CD4-positive, alpha-beta T cell (primary cell): ENCODE measurements at regions not wholly inside any gene's neighbourhood (a gene's known extent, or its start where the extent isn't known, plus 50 kb on each side); places are given as distances from the start of the nearest gene placed in this dataset.

ENCODE experiments used
- ATAC-seq: fragments of 200-7000 bp; cut with Tn5 transposase; one replicate; pipeline ENCODE4 v1.10.0; 2022; ENCODE audit warnings: mild to moderate bottlenecking; ENCODE audit not compliant: poor library complexity
- CTCF ChIA-PET: fragments of 350-600 bp; sonication (Branson Sonifier 250); formaldehyde crosslinking; loops from one replicate; lab custom pipeline; 2021; ENCODE audit warnings: antibody characterized with exemption, inconsistent platforms; lab: Charles Lee
- POLR2A ChIA-PET: fragments of 350-600 bp; sonication (Branson Sonifier 250); formaldehyde crosslinking; loops from one replicate; lab custom pipeline; 2021; ENCODE audit warnings: antibody characterized with exemption, inconsistent platforms; lab: Charles Lee
- DNase-seq, 14 experiments: peaks; one replicate each; pipeline ENCODE4 v3.0.0-alpha.2; 2013 to 2020; ENCODE audit warnings: mixed read lengths in 2 of 14
- H3K27ac ChIP-seq, 2 donors: one replicate each; pipeline versions ENCODE4 v1.5.1 to v1.7.0; 2013; ENCODE audit warnings: low read length in 2 of 2, low read depth in 1 of 2, mild to moderate bottlenecking in 1 of 2
- H3K27me3 ChIP-seq, 2 experiments: 1 replicate in 1 of 2; 2 replicates in 1 of 2; pipeline versions ENCODE4 v1.6.1 to v1.7.0; 2013; ENCODE audit warnings: low read length in 2 of 2, control low read depth in 1 of 2, mild to moderate bottlenecking in 1 of 2, moderate library complexity in 1 of 2; ENCODE audit not compliant: insufficient read depth in 2 of 2, control insufficient read depth in 1 of 2
- H3K36me3 ChIP-seq: one replicate; pipeline ENCODE4 v1.6.1; 2013; ENCODE audit warnings: low read length, control low read depth; ENCODE audit not compliant: insufficient read depth
- H3K4me1 ChIP-seq: one replicate; pipeline ENCODE4 v1.6.1; 2013; ENCODE audit warnings: low read length, control low read depth; ENCODE audit not compliant: insufficient read depth
- H3K4me3 ChIP-seq: one replicate; pipeline ENCODE4 v1.5.1; 2013; ENCODE audit warnings: mild to moderate bottlenecking, low read length, moderate library complexity
- H3K9me3 ChIP-seq, 2 experiments: 1 replicate in 1 of 2; 2 replicates in 1 of 2; pipeline versions ENCODE4 v1.6.1 to v1.7.0; 2013; ENCODE audit warnings: low read length in 2 of 2, mild to moderate bottlenecking in 2 of 2, control low read depth in 1 of 2, moderate library complexity in 1 of 2; ENCODE audit not compliant: control insufficient read depth in 1 of 2, insufficient read depth in 1 of 2
- H3K27ac Mint-ChIP-seq: one replicate; pipeline ENCODE4 v1.8.0; 2020; ENCODE audit warnings: mixed read lengths
- H3K27me3 Mint-ChIP-seq: one replicate; pipeline ENCODE4 v1.8.0; 2021; ENCODE audit warnings: mixed read lengths
- H3K36me3 Mint-ChIP-seq: one replicate; pipeline ENCODE4 v1.8.0; 2021; ENCODE audit warnings: low read depth, mixed read lengths
- H3K4me1 Mint-ChIP-seq: one replicate; pipeline ENCODE4 v1.8.0; 2021; ENCODE audit warnings: low read depth, mixed read lengths
- H3K4me3 Mint-ChIP-seq: one replicate; pipeline ENCODE4 v1.8.0; 2020; ENCODE audit warnings: mild to moderate bottlenecking, mixed read lengths
- H3K9me3 Mint-ChIP-seq: one replicate; pipeline ENCODE4 v1.8.0; 2020; ENCODE audit warnings: mixed read lengths
- intact Hi-C, 2 experiments: fragments of 100-400 bp; cut with DNase I in 1 of 2; cut with micrococcal nuclease in 1 of 2; formaldehyde crosslinking; loops; one replicate each; pipeline versions ENCODE4 v1.15.1 to v1.9.0; 2023 to 2025; cut with DNase I, micrococcal nuclease
- TF ChIP-seq, protein P1 (sequence below): fragments of 200-600 bp; IDR thresholded peaks from one replicate; pipeline ENCODE4 v1.8.0; 2022; ENCODE audit warnings: antibody characterized with exemption, mild to moderate bottlenecking

DNA sequence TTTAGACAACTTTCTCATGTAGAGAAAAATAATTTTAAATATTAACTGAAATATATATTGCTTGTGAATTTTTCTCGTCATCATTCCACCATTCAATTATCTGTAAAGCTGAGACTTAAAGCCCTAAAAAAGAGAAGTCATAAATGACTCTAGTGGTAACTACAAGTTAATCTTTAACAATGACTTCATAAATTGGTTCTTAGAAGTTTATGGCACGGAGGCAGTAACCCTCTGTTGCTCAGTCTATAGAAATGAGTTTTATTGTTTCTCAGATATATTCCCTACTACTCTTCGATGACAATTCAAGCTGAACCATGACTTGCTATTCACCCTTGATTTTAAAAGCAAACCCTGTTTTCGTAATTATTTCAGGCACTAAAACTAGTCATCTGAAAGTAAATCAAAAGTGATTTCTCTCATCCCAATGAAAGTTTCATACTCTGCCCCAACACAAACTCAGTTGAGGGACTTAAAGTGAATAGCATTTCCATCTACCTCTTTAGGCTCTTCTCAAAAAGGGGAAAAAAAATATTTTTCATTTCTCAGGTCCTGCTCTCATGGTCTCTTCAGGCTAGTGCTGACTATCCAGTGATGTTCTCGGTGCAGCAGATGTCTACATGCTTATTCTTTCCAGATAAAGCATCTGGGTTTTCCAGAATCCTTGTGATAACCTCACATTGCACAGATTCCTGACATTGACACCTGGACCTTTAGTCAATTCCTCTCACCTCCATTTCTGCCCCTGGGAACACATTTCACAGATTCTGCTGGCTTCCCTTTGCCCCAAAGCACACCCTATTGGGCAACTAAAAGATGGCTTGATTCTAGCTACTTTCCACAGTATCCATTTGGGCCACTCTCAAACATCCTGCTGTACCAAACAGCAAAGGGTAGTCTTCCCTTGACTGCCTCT, 207.8 kb upstream of the LRATD1 start:
- H3K36me3 Mint-ChIP-seq = no peaks in the 10 kb centered on the region
- POLR2A ChIA-PET = no interaction called here
- no peak overlapping the region for H3K4me3 ChIP-seq
- H3K27ac ChIP-seq = no peak overlapping the region
- ATAC-seq (no peak), DNase-seq (no peak)
- H3K9me3 ChIP-seq = no peaks in the 10 kb centered on the region
- H3K36me3 ChIP-seq = no peaks in the 10 kb centered on the region
- H3K4me1 Mint-ChIP-seq = no peaks in the 10 kb centered on the region
- no peak overlapping the region for H3K27ac Mint-ChIP-seq
- H3K27me3 ChIP-seq = no peaks in the 10 kb centered on the region
- CTCF ChIA-PET = no interaction called here
- peaks cover 9% of the 10 kb centered on the region for H3K9me3 Mint-ChIP-seq
- H3K4me3 Mint-ChIP-seq = no peak overlapping the region
- intact Hi-C loops = no loop called here
- H3K4me1 ChIP-seq = no peaks in the 10 kb centered on the region
- H3K27me3 Mint-ChIP-seq = no peaks in the 10 kb centered on the region
- TF ChIP-seq, protein P1, sequence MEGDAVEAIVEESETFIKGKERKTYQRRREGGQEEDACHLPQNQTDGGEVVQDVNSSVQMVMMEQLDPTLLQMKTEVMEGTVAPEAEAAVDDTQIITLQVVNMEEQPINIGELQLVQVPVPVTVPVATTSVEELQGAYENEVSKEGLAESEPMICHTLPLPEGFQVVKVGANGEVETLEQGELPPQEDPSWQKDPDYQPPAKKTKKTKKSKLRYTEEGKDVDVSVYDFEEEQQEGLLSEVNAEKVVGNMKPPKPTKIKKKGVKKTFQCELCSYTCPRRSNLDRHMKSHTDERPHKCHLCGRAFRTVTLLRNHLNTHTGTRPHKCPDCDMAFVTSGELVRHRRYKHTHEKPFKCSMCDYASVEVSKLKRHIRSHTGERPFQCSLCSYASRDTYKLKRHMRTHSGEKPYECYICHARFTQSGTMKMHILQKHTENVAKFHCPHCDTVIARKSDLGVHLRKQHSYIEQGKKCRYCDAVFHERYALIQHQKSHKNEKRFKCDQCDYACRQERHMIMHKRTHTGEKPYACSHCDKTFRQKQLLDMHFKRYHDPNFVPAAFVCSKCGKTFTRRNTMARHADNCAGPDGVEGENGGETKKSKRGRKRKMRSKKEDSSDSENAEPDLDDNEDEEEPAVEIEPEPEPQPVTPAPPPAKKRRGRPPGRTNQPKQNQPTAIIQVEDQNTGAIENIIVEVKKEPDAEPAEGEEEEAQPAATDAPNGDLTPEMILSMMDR = no peak

DNA sequence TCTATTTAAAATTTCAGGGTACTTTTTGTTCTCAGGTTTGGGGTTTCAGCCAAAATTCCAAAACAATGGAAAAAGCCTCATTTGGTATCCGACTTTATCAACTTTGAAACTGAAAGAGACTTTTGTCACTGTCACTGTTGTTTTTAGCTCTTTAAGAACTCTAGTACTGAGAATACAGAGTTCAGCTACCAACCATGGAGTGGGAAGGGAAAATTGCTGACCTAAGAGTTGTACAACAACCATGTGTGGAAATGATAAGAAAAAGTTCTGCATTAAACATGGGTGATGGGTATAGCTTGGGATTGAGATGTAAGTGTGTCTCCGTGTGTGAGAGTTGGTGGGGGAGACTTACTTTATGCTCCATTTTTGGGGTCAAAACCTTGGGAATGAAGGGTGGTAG, 206.6 kb upstream of the LRATD1 start:
- Mint-ChIP-seq H3K4me3 (no peak overlapping the region), H3K27ac (no peak overlapping the region)

DNA sequence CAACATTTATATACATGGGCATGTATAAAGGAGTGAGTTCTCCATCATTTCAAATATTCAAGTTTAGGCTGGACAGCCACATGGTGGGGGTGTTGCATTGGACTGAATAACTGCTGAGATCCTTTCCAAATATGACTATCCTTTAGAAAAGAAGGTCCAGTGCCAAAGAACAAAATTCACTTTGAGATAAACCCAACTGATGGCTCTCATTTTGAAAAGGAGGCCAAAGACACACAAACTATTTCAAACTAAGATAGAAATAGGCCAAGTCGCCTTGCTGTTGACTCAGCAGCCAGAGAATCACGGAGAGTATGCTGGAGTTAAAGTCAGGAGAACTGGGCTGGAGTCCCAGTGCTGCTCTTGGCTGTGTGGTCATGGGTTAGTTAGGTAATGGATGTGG, 204.5 kb upstream of the LRATD1 start:
- CTCF ChIA-PET = no interaction called here
- intact Hi-C loops = no loop called here
- no peaks in the 10 kb centered on the region for H3K9me3 ChIP-seq
- no peak overlapping the region for H3K4me3 Mint-ChIP-seq
- no peaks in the 10 kb centered on the region for H3K4me1 Mint-ChIP-seq
- no peaks in the 10 kb centered on the region for H3K27me3 Mint-ChIP-seq
- H3K36me3 ChIP-seq = no peaks in the 10 kb centered on the region
- DNase-seq = no peak
- H3K36me3 Mint-ChIP-seq = no peaks in the 10 kb centered on the region
- no peak overlapping the region for H3K27ac ChIP-seq
- H3K4me3 ChIP-seq = no peak overlapping the region
- TF ChIP-seq, protein P1 = no peak
- no peaks in the 10 kb centered on the region for H3K27me3 ChIP-seq
- ATAC-seq = no peak
- POLR2A ChIA-PET = no interaction called here
- H3K27ac Mint-ChIP-seq = no peak overlapping the region
- peaks cover 9% of the 10 kb centered on the region for H3K9me3 Mint-ChIP-seq
- no peaks in the 10 kb centered on the region for H3K4me1 ChIP-seq

More for the DNA sequence above, 206.6 kb upstream of the LRATD1 start:
- ChIA-PET CTCF (no interaction called here), POLR2A (no interaction called here)
- Histone ChIP-seq H3K4me3 (no peak overlapping the region), H3K9me3 (no peaks in the 10 kb centered on the region), H3K4me1 (no peaks in the 10 kb centered on the region), H3K27me3 (no peaks in the 10 kb centered on the region), H3K36me3 (no peaks in the 10 kb centered on the region), H3K27ac (no peak overlapping the region)
- DNase-seq (no peak), ATAC-seq (no peak)
- TF ChIP-seq, protein P1 = no peak
- intact Hi-C loops = no loop called here
- no peaks in the 10 kb centered on the region for H3K27me3 Mint-ChIP-seq
- H3K4me1 Mint-ChIP-seq = no peaks in the 10 kb centered on the region
- H3K9me3 Mint-ChIP-seq = peaks cover 9% of the 10 kb centered on the region
- H3K36me3 Mint-ChIP-seq = no peaks in the 10 kb centered on the region
